HG02623 (cell line): ENCODE measurements at regions not wholly inside any gene's neighbourhood (a gene's known extent, or its start where the extent isn't known, plus 50 kb on each side); places are given as distances from the start of the nearest gene placed in this dataset.
"Not testable (repeated sequence)": the region's sequence is repeated elsewhere in the genome, so short reads cannot be mapped to it uniquely, and the experiment has no call there.

Source experiments
- ATAC-seq: cut with Tn5 transposase; IDR thresholded peaks from one replicate; pipeline ENCODE4 v1.9.1; 2021; ENCODE audit warnings: moderate library complexity; ENCODE audit not compliant: unreplicated experiment

- no peak for ATAC-seq
Measured at GRCh38 chr1:55448261-55448660, 233.1 kb upstream of the USP24 start.

- no peak for ATAC-seq
Measured at GRCh38 chr1:55447488-55447887, 232.3 kb upstream of the USP24 start.

- no peak for ATAC-seq
Measured at GRCh38 chr1:55446351-55446750, 231.2 kb upstream of the USP24 start.

GRCh38 chr1:55445416-55445815, 230.3 kb upstream of the USP24 start:
- peak; percentile 68 for ATAC-seq

GRCh38 chr1:55444667-55445066, 229.5 kb upstream of the USP24 start:
- ATAC-seq: no peak

- ATAC-seq: no peak
Measured at GRCh38 chr1:55443175-55443915, 228.2 kb upstream of the USP24 start.

GRCh38 chr1:55441489-55441888, 226.3 kb upstream of the USP24 start:
- ATAC-seq: no peak

GRCh38 chr1:55437692-55438091, 222.5 kb upstream of the USP24 start:
- no peak for ATAC-seq

GRCh38 chr1:55430720-55431119, 215.6 kb upstream of the USP24 start:
- not testable (repeated sequence) for ATAC-seq

- ATAC-seq: not testable (repeated sequence)
Measured at GRCh38 chr1:55430206-55430605, 215.0 kb upstream of the USP24 start.

GRCh38 chr1:55428944-55429931, 214.1 kb upstream of the USP24 start:
- ATAC-seq: no peak

GRCh38 chr1:55428231-55428630, 213.1 kb upstream of the USP24 start:
- ATAC-seq: no peak

- ATAC-seq: no peak
Measured at GRCh38 chr1:55427606-55428005, 212.4 kb upstream of the USP24 start.

- ATAC-seq: no peak
Measured at GRCh38 chr1:55426619-55427018, 211.5 kb upstream of the USP24 start.

GRCh38 chr1:55426156-55426555, 211.0 kb upstream of the USP24 start:
- ATAC-seq: no peak

GRCh38 chr1:55425310-55425930, 210.3 kb upstream of the USP24 start:
- no peak for ATAC-seq

- no peak for ATAC-seq
Measured at GRCh38 chr1:55423376-55423775, 208.2 kb upstream of the USP24 start.

GRCh38 chr1:55420929-55421716, 206.0 kb upstream of the USP24 start:
- no peak for ATAC-seq

- ATAC-seq: no peak
Measured at GRCh38 chr1:55420026-55420425, 204.9 kb upstream of the USP24 start.

- no peak for ATAC-seq
Measured at GRCh38 chr1:55418208-55419000, 203.2 kb upstream of the USP24 start.
